Sigmoid colon (tissue), 4 donors: ENCODE measurements at regions not wholly inside any gene's neighbourhood (a gene's known extent, or its start where the extent isn't known, plus 50 kb on each side); places are given as distances from the start of the nearest gene placed in this dataset.

Source experiments
- CTCF ChIP-seq, 4 experiments: fragments of 450-650 bp in 3 of 4; fragments of 200-600 bp in 1 of 4; IDR thresholded peaks; one replicate each; pipeline ENCODE4 v1.5.1; 2016 to 2019; ENCODE audit warnings: antibody characterized with exemption in 4 of 4, mild to moderate bottlenecking in 3 of 4, moderate library complexity in 2 of 4
- POLR2A ChIP-seq, 2 donors: fragments of 450-650 bp; IDR thresholded peaks; one replicate each; pipeline ENCODE4 v1.6.1; 2016; ENCODE audit warnings: antibody characterized with exemption in 2 of 2, mild to moderate bottlenecking in 2 of 2, moderate library complexity in 2 of 2
- POLR2AphosphoS5 ChIP-seq, 4 donors: sonication (generic); formaldehyde crosslinking; IDR thresholded peaks; one replicate each; pipeline ENCODE4 v1.6.1; 2017; ENCODE audit warnings: antibody characterized with exemption in 4 of 4

DNA sequence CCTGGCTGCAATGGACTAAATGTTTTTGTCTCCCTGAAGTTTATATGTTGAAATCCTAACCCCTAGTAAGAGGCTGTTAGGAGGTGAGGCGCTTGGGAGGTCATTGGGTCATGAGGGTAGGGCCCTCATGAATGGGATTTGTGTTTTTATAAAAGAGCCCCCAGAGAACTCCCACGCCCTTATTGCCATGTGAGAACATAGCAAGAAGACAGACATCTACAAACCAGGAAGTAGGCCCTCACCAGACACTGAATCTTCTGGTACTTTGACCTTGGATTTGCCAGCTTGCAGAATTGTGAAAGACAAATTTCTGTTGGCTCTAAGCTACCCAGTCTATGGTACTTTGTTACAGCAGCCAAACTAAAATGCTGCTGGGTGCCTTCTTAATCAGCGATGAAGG is 96.1 kb upstream of the SPATA13 start:
- TF ChIP-seq POLR2AphosphoS5 (IDR thresholded peaks at IDR 0.05), result no peak
- no peak for TF ChIP-seq POLR2A (IDR thresholded peaks at IDR 0.05)
- no peak for TF ChIP-seq CTCF (IDR thresholded peaks at IDR 0.05)
